HG03066 (cell line): ENCODE measurements at regions not wholly inside any gene's neighbourhood (a gene's known extent, or its start where the extent isn't known, plus 50 kb on each side); places are given as distances from the start of the nearest gene placed in this dataset.

Experiments
- ATAC-seq: cut with Tn5 transposase; IDR thresholded peaks from one replicate; pipeline ENCODE4 v1.9.1; 2021; ENCODE audit warnings: low read depth; ENCODE audit not compliant: unreplicated experiment

- ATAC-seq = no peak
Measured at GRCh38 chr5:155735388-155735787, 591.6 kb upstream of the SGCD start.

- no peak for ATAC-seq
Measured at GRCh38 chr5:155738616-155739015, 588.3 kb upstream of the SGCD start.

- no peak for ATAC-seq
Measured at GRCh38 chr5:155746367-155747038, 580.5 kb upstream of the SGCD start.

- no peak for ATAC-seq
Measured at GRCh38 chr5:155750101-155750500, 576.9 kb upstream of the SGCD start.

DNA sequence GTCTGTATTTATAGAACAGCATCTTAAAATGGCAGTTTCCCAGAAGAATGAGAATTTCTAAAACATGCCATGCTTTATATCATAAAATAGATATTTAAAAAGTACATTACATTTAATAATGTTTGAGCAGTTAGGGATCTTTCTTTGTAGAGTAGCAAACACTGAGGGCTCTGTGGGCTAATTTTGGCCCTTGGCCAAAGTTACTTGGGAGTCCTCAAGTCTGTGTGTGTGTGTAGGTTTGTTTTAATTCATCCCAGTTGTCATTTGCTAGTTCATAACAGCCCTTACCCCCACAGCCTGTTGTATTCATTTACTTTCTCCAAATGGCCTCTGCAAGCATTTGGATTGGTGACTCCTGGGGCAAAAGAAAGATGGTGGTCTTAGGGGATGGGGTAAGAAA is 576.4 kb upstream of the SGCD start:
- ATAC-seq = no peak

- no peak for ATAC-seq
Measured at GRCh38 chr5:155753943-155754581, 572.9 kb upstream of the SGCD start.

- ATAC-seq = no peak
Measured at GRCh38 chr5:155759252-155759651, 567.7 kb upstream of the SGCD start.

DNA sequence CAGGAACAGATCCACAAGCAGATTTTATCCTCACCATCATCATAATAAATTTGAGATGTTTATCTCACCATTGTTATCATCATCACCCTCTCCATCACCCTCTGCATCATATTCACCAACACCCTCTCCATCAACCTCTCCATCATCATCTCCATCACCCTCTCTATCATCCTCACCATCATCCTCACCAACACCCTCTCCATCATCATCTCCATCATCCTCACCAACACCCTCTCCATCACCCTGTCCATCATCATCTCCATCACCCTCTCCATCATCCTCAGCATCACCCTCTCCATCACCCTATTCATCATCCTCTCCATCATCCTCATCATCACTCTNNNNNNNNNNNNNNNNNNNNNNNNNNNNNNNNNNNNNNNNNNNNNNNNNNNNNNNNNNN is 567.0 kb upstream of the SGCD start:
- ATAC-seq = no peak

DNA sequence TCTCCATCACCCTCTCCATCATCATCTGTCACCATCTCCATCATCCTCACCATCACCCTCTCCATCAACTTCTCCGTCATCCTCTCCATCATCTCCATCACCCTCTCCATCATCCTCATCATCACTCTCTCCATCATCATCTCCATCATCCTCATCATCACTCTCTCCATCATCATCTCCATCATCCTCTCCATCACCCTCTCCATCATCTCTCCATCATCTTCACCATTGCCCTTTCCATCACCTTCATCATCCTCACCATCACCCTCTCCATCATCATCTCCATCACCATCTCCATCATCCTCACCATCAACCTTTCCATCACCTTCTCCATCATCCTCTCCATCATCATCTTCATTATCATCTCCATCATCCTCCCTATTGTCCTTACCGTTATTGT is 565.5 kb upstream of the SGCD start:
- no peak for ATAC-seq

GRCh38 chr5:155765715-155766114 is 561.2 kb upstream of the SGCD start:
- ATAC-seq = no peak

DNA sequence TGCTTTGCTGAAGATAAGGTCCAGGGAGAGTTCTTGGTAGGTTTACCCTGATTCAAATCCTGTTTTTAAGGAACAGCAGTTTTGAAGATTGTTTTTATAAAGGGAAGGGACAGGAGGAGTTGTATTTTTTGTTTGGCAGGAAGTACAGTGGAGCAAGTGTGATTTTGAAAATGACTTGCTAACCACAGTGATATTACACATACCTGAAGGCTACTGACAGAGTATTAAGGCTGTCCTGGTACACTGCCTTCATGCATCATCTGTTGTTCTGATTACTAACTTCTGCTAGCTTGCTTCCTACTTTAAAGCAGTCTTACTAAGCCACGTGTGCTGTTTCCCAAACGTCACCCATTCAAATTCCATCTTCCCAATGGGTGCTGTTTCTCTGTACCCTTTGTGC is 559.5 kb upstream of the SGCD start:
- ATAC-seq = no peak

- no peak for ATAC-seq
Measured at GRCh38 chr5:155768332-155768731, 558.6 kb upstream of the SGCD start.

DNA sequence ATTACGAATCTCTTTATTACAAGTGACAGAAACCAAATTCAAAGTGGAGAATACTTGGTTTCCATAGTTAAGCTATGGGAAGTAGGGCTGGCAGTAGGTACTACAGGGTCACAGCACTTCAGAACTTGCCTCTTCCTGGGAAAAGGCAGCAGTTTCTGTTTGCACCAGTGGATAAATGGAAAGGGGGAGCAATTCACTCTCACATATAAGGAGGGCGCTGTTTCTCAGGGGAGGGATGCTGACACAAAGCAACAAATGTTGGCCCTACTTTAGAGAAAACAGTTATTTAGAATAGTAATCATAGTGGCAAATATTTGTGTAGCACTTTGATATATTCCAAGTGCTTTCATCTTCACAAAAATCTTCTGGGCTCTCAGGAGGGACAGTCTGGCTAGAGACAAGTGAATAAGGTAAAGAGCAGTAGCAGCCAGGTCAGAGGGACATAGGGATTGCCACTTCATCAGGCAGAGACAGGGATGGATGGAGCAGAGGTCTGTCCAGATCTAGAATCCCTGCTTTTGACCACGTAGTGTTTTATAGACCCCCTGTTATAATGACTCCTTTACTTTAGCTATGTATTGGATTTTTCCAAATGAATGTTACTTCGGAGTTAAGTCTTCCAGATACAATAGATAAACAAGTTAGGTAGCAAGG is 554.8 kb upstream of the SGCD start:
- ATAC-seq = no peak

GRCh38 chr5:155773680-155774079 is 553.3 kb upstream of the SGCD start:
- no peak for ATAC-seq

GRCh38 chr5:155780260-155780659 is 546.7 kb upstream of the SGCD start:
- ATAC-seq = no peak

DNA sequence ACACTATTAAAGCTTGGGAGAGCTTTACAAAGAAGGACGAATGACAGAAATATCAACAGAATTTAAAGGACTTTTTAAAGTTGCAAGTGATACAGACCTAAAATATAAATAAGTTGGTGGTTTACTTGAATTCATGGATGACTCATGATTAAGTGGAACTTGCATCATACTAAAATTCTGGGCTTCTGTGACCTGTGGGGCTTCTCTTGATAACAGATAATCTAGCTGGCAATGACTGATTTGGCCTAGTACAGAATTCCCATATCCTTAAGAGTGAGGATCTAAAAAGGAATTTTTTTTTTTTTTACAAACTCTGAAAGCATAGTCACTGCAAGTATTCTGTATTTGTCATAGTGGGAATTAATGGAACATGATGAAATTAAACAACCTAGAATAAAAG is 543.7 kb upstream of the SGCD start:
- ATAC-seq = no peak

DNA sequence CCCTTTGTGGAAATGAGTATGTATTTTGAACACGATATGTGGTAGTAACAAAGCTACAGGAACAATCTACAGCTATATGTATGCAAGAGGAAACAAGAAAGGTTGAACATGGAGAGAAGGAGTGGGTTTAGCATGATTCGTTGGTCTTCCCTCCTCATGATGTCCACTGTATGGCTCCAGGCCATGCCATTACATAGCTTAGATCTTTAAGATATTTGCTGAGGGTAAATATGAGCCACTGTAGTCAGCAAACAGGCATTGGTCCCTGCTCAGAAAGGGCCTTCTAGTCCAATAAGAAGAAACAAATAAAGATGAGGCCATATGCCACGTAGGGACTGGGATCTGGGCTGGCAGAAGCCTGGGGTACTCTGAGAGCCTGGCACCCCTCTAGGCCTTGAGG is 543.2 kb upstream of the SGCD start:
- no peak for ATAC-seq

GRCh38 chr5:155786108-155786507 is 540.9 kb upstream of the SGCD start:
- ATAC-seq = no peak

- ATAC-seq = no peak
Measured at GRCh38 chr5:155792873-155793272, 534.1 kb upstream of the SGCD start.

DNA sequence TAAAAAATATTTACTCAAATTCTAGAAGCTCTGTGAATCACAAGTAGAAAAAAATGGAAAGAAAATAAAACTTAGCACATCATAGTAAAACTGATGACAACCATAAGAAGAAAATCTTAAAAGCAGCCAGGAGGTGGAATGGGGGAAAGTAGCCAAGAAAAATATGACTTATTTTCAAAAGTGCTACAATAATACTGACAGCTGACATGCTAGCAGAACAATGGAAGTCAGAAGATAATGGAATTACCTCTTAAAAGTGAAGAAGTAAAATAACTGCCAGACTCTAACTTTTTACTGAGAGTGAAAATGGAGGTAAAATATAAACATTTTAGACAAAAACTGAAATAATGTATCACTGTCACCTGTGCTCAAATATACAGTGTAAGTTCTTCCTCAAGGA is 532.2 kb upstream of the SGCD start:
- ATAC-seq = no peak

DNA sequence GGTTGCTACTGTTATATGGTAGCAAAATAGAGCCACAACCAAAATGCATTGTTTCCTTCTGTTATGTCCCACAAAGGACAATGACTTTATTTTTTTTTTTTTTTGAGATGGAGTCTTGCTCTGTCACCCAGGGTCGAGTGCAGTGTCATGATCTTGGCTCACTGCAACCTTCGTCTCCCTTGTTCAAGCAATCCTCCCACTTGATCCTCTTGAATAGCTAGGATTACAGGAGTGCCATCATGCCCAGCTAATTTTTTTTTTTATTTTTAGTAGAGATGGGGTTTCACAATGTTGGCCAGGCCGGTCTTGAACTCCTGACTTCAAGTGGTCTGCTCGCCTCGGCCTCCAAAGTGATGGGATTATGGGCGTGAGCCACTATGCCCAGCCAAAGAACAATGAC is 527.7 kb upstream of the SGCD start:
- no peak for ATAC-seq
